A549 (cell line): ENCODE measurements at regions not wholly inside any gene's neighbourhood (a gene's known extent, or its start where the extent isn't known, plus 50 kb on each side); places are given as distances from the start of the nearest gene placed in this dataset.

Source experiments
- ATAC-seq, 2 experiments: fragments of 200-7000 bp in 1 of 2; fragments of >200 bp in 1 of 2; cut with Nextera tagmentation in 1 of 2; cut with Tn5 transposase in 1 of 2; 3 replicates each; pipeline versions ENCODE4 v1.8.0 to v1.9.1; 2018 to 2020; ENCODE audit warnings: mild to moderate bottlenecking in 1 of 2, moderate library complexity in 1 of 2
- CTCF ChIA-PET: fragments of 300-600 bp; sonication (Branson Sonifier 250); formaldehyde crosslinking; extraction: SDS; loops from one replicate; lab custom pipeline; 2021; ENCODE audit warnings: antibody characterized with exemption, inconsistent platforms; lab: Yijun Ruan, JAX
- POLR2A ChIA-PET: fragments of 350-600 bp; formaldehyde crosslinking; extraction: SDS; loops from one replicate; lab custom pipeline; 2021; ENCODE audit warnings: antibody characterized with exemption, inconsistent platforms; lab: Yijun Ruan, JAX
- DNase-seq, 2 experiments: peaks; one replicate each; pipeline versions ENCODE4 v3.0.0 to v3.0.0-alpha.2; 2011 to 2016; ENCODE audit warnings: low read depth in 1 of 2, low spot score in 1 of 2
- FAIRE-seq: peaks from 2 replicates; lab custom pipeline; 2011; peaks lifted over from hg19 to GRCh38; lab: Jason Lieb, UNC
- H3K27ac ChIP-seq, 2 experiments: fragments of >200 bp; sonication (Bioruptor Twin); formaldehyde crosslinking; 3 replicates each; pipeline ENCODE4 v1.5.1; 2016 to 2017
- H3K4me1 ChIP-seq: fragments of >200 bp; sonication (Bioruptor Twin); formaldehyde crosslinking; 3 replicates; pipeline ENCODE4 v1.6.1; 2016
- H3K4me2 ChIP-seq: fragments of >200 bp; sonication (Bioruptor Twin); formaldehyde crosslinking; 3 replicates; pipeline ENCODE4 v1.6.1; 2016
- H3K4me3 ChIP-seq: fragments of >200 bp; sonication (Bioruptor Twin); formaldehyde crosslinking; 3 replicates; pipeline ENCODE4 v1.5.1; 2016
- H3K9me3 ChIP-seq: fragments of >200 bp; sonication (Bioruptor Twin); formaldehyde crosslinking; 3 replicates; pipeline ENCODE4 v1.6.1; 2016
- ATOH8 ChIP-seq: fragments of 250-450 bp; sonication (Bioruptor Pico); IDR thresholded peaks from 2 replicates; pipeline ENCODE4 v1.5.0; 2020; ENCODE audit warnings: low read depth, mild to moderate bottlenecking, moderate library complexity
- BCL3 ChIP-seq: fragments of >200 bp; sonication (Bioruptor Twin); formaldehyde crosslinking; IDR thresholded peaks from 3 replicates; pipeline ENCODE4 v1.6.1; 2016
- BHLHE40 ChIP-seq: IDR thresholded peaks from 2 replicates; pipeline ENCODE4 v1.6.1; 2012; ENCODE audit warnings: low read depth, low read length, inconsistent platforms
- CBX8 ChIP-seq: fragments of 200-600 bp; sonication (generic); IDR thresholded peaks from 2 replicates; pipeline ENCODE4 v1.6.1; 2016
- CEBPB ChIP-seq, 2 experiments: fragments of >200 bp in 1 of 2; sonication (Bioruptor Twin) in 1 of 2; formaldehyde crosslinking in 1 of 2; IDR thresholded peaks; 2 replicates each; pipeline ENCODE4 v1.6.1; 2012 to 2016
- CTCF ChIP-seq: fragments of >200 bp; sonication (Bioruptor Twin); formaldehyde crosslinking; IDR thresholded peaks from 3 replicates; pipeline ENCODE4 v1.5.1; 2016
- EP300 ChIP-seq, 2 experiments: fragments of >200 bp; sonication (Bioruptor Twin); formaldehyde crosslinking; IDR thresholded peaks; 2 replicates in 1 of 2; 3 replicates in 1 of 2; pipeline ENCODE4 v1.6.1; 2016 to 2017
- ESRRA ChIP-seq: fragments of 150-350 bp; IDR thresholded peaks from 2 replicates; pipeline ENCODE4 v1.6.1; 2014; ENCODE audit warnings: mild to moderate bottlenecking, low read length, borderline replicate concordance
- HDAC2 ChIP-seq: fragments of 200-600 bp; sonication (generic); IDR thresholded peaks from 2 replicates; pipeline ENCODE4 v1.6.1; 2016
- HEYL ChIP-seq: fragments of 250-450 bp; sonication (Bioruptor Pico); IDR thresholded peaks from 2 replicates; pipeline ENCODE4 v1.8.0; 2021; ENCODE audit warnings: mild to moderate bottlenecking, moderate library complexity
- HMGXB4 ChIP-seq: fragments of 250-450 bp; sonication (Bioruptor Pico); IDR thresholded peaks from 2 replicates; pipeline ENCODE4 v1.5.0; 2021; ENCODE audit warnings: mild to moderate bottlenecking, moderate library complexity, borderline replicate concordance
- MAZ ChIP-seq: fragments of 150-350 bp; IDR thresholded peaks from 2 replicates; pipeline ENCODE4 v1.6.1; 2014; ENCODE audit warnings: antibody characterized with exemption, low read depth, low read length, borderline replicate concordance
- POLR2A ChIP-seq: IDR thresholded peaks from 2 replicates; pipeline ENCODE4 v1.6.1; 2012; ENCODE audit warnings: mild to moderate bottlenecking, low read length
- RARB ChIP-seq: fragments of 250-450 bp; sonication (Bioruptor Pico); IDR thresholded peaks from 2 replicates; pipeline ENCODE4 v1.8.0; 2021; ENCODE audit warnings: mild to moderate bottlenecking, moderate library complexity
- RFX5 ChIP-seq: fragments of 450-650 bp; IDR thresholded peaks from 2 replicates; pipeline ENCODE4 v1.7.1; 2014; ENCODE audit warnings: antibody characterized with exemption, mild to moderate bottlenecking, moderate library complexity
- TFCP2L1 ChIP-seq: fragments of 250-450 bp; sonication (Bioruptor Pico); IDR thresholded peaks from 2 replicates; pipeline ENCODE4 v1.5.0; 2021; ENCODE audit warnings: mild to moderate bottlenecking
- USF2 ChIP-seq: fragments of 450-650 bp; IDR thresholded peaks from 2 replicates; pipeline ENCODE4 v1.6.1; 2014; ENCODE audit warnings: antibody characterized with exemption
- ZSCAN20 ChIP-seq: fragments of 250-450 bp; sonication (Bioruptor Pico); IDR thresholded peaks from 2 replicates; pipeline ENCODE4 v1.8.0; 2022; ENCODE audit warnings: mild to moderate bottlenecking, moderate library complexity
- WGBS: methylation state at CpG from one replicate; pipeline ENCODE4 v1.1.6; 2017; ENCODE audit errors: missing lambda C conversion rate; 5-methylcytosine and 5-hydroxymethylcytosine counted together

- Histone ChIP-seq H3K4me3 (no peak overlapping the region), H3K4me2 (no peak overlapping the region), H3K4me1 (no peaks in the 10 kb centered on the region), H3K27ac (no peak overlapping the region), H3K9me3 (no peaks in the 10 kb centered on the region)
- 27% methylated on average over 9 of the region's 9 CpGs for WGBS
- ATAC-seq (no peak), FAIRE-seq (no peak), DNase-seq (no peak)
- POLR2A ChIA-PET: no interaction called here
- CTCF ChIA-PET: interaction anchor here (0.7 kb wide), 1 partner anchor 209 kb away, joined by 3 read pairs; no protein-coding TSS in a partner anchor
- TF ChIP-seq CEBPB (IDR thresholded peaks at IDR 0.05) (no peak), USF2 (peak; percentile 43; the same call in 1 of the 2 replicates)
These were observed 115.3 kb downstream of the MACIR start for GRCh38 chr5:103373597-103374472.

- Histone ChIP-seq H3K4me1 (no peaks in the 10 kb centered on the region), H3K27ac (no peak overlapping the region), H3K4me3 (no peak overlapping the region), H3K4me2 (no peak overlapping the region), H3K9me3 (no peaks in the 10 kb centered on the region)
- TF ChIP-seq USF2 (no peak), CEBPB (IDR thresholded peaks at IDR 0.05) (no peak), ZSCAN20 (no peak), TFCP2L1 (CRISPR knock-in tag) (no peak), MAZ (no peak), HDAC2 (no peak), EP300 (IDR thresholded peaks at IDR 0.05) (no peak), HEYL (CRISPR knock-in tag) (no peak), POLR2A (no peak), ATOH8 (CRISPR knock-in tag) (no peak), ESRRA (no peak), BCL3 (no peak), HMGXB4 (CRISPR knock-in tag) (no peak), CTCF (no peak), BHLHE40 (no peak), RFX5 (no peak), RARB (CRISPR knock-in tag) (no peak), CBX8 (no peak)
- WGBS: 21% methylated on average over 2 of the region's 2 CpGs
- CTCF ChIA-PET: no interaction called here
- POLR2A ChIA-PET: no interaction called here
- FAIRE-seq: no peak
- no peak for DNase-seq
- ATAC-seq: no peak
These were observed 112.6 kb downstream of the MACIR start for GRCh38 chr5:103371046-103371607.
